CD4-positive, alpha-beta T cell treated with Interleukin-12 subunit alpha and Interleukin-12 subunit beta, for 1 hour (primary cell): ENCODE measurements at regions not wholly inside any gene's neighbourhood (a gene's known extent, or its start where the extent isn't known, plus 50 kb on each side); places are given as distances from the start of the nearest gene placed in this dataset.
"Not testable (repeated sequence)": the region's sequence is repeated elsewhere in the genome, so short reads cannot be mapped to it uniquely, and the experiment has no call there.

Experiments
- DNase-seq: peaks from one replicate; pipeline ENCODE4 v3.0.0-alpha.2; 2020

DNA sequence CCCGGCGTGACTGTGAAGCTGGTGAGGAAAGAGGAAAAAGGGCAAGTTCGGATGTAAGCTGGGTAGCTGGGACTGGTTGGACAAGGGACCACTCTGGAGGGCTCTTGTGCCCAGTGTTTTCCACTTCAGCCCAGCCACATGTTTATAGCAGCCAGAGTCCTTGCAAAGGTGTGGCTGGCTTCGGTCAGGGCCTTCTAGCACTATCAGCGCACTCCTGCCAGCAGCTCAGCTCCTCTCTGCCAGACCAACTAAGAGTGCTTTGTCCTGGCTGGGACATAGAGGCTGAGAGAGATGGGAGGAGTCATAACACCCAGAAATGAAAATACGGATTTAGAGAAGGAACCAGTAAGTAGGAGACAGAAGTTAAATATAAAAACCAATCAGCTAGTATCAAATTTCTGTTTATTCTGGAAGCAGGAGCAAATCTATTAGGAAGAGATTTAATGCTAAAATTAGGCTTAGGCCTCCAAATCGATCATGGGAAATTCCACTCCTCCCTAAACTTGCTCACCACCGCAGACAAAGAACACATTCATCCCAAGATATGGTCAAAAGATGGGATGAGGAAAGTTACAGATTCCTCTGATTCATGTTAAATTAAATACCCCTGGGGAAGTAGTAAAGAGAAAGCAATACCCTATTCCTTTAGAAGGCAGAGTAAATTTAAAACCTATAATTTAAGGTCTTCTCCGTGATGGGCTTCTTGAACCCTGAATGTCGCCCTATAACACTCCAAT is 135.0 kb downstream of the RALA start:
- DNase-seq: no peak

DNA sequence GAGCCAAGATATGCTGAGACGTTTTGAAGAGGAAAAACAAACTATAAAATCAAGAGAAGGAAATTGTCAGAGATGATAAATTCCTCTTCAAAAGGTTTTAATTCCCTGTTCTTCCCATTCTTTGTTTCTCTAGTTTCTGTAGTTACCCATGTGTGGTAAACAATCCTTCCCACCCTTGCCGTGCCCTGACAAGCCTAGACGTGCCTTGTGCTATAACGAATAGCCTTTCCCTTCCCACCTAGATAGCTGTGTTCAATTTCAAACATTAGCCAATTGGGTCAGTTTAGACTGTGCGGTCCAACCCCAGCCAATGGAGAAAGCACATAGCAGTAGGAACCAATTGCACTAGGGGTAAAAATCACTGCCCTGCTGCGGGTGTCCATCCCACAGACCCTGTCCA is 138.1 kb downstream of the RALA start:
- no peak for DNase-seq

DNA sequence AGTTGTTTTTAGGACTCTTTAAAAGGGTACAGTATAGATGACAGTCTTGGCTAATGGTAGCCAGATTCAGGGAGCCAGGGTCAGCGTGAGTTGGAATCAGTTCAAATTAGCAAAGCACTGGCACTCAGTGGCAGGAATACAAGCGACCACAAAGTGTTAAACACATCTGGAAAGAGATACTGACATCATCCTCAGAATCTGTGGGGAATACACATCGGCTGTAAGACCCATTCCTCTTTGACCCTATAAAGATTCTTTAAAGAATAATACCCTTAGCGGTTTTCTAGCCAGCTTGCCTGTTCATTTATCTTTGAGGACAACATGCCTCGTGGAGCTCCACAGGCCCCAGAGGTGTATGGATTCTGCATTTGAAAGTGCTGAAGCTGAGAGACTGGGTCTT is 139.1 kb downstream of the RALA start:
- not testable (repeated sequence) for DNase-seq

DNA sequence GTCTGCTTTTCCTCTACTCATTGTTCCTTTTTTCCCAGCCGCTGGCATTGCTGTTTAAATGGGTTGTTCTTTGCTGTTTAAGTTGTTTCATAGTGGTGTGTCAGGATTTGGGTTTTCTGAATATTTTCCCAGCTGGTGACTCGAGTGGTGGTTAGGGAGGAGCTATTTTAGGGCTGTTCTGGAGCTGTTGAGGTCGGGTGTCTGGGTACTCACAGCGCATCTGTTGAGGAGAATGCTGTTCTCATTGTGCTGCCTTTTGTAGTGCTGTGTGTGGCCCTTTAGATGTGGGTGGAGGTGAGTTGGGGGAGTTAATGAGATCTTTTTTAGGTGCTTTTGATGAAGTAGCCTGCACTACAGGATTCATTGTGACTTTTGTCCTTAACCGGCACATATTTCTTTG is 139.5 kb downstream of the RALA start:
- DNase-seq: not testable (repeated sequence)

DNA sequence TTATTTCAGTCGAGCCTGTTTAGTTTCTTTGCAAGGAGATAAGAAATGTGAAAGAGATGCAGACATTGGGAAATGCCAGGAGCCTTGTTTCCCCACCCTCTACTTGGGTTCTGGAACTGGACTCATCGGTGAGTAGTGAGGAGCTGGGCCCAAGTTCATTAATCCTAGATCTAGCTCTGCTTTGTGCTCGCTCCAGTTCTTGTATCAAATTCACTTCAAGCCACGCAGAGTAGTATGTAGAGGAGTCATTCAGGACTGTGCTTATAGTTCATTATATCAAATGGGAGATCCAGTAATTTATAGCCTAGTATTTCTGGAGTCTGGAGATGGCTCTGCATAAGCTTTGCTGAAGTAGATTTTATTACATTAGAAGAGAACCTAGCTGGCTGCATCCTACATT is 142.5 kb downstream of the RALA start:
- not testable (repeated sequence) for DNase-seq

DNA sequence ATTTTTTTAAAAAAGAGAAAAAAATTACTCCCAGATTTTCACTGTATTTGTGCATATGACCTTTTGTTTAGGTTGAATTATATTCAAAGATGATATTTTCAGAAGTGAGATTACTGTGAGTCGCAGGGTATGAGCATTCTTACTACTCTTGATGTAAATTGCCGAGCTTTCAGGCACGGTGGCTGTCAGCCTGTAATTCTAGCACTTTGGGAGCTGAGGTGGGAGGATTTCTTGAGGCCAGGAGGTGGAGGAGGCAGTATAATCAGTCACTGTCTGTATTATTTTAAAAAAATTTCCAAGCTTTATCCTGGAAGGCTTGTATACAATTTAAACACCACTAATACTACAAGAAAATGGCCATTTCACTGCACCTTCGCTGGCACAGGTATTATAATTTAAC is 145.1 kb downstream of the RALA start:
- not testable (repeated sequence) for DNase-seq

DNA sequence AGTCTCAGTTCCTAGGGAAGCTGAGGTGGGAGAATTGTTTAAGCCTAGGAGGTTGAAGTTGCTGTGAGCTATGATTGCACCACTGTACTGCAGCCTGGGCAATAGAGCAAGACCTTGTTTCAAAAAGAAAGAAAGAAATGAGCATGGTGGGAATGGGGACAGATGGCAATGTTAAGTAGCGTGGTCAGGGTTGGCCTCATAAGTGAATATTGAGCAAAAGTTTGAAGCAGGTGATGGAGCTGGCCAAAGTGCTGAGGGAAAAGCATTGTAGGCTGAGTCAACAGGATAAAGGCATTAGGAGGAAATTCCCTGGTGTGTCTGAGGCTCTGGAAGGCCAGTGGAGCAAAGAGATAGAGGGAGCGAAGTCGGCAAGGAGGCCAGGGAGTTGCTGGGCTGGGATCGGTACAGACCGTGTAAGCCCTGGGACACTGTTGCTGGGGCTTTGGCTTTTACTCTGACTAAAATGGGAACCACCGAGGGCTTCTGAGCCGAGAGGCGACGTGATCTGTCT is 151.0 kb downstream of the RALA start:
- not testable (repeated sequence) for DNase-seq

DNA sequence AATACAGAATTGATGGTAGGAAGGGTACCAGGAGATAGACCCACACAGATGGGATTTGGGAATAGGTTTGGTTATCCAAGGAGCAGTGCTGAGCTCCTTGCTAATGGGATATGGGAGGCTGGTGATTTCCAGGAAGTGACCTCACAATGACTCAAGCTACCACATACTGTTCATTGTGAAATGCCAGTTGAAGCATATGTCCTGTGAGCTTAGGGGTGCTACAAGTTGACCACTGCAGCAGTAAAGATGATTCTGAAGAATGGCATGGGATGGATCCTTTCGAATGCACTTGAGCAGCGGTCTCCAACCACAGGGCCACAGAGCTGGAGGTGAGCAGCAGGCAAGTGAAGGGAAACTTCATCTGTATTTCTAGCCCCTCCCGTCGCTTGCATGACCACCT is 158.2 kb downstream of the RALA start:
- DNase-seq: not testable (repeated sequence)

DNA sequence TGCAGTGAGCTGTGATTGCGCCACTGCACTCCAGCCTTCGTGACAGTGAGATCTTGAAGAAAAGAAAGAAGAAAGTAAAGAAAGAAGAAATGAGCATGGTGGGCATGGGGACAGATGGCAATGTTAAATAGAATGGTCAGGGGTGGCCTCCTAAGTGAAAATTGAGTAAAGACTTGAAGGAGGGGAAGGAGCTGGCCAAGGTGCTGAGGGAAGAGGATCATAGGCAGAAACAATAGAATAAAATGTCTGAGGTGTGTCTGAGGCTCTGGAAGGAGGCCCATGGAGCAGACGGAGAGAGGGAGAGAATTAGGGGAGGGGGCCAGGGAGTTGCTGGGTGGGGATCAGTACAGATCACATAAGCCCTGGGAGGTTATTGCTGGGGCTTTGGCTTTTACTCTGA is 163.1 kb downstream of the RALA start:
- DNase-seq: not testable (repeated sequence)

DNA sequence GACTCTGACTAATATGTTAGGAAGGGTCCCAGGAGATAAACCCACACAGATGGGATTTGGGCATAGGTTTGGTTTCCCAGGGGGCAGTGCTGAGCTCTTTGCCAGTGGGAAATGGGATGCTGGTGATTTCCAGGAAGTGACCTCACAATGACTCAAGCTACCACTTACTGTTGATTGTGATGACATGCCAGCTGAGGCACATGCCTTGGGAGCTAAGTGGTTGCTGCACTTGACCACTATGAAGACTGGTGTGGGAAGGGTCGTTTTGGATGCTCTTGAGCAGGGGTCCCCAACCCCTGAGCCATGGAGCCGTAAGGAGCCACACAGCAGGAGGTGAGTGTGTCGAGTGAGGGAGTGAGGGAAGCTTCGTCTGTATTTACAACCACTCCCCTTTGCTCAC is 159.0 kb upstream of the CDK13 start:
- not testable (repeated sequence) for DNase-seq

DNA sequence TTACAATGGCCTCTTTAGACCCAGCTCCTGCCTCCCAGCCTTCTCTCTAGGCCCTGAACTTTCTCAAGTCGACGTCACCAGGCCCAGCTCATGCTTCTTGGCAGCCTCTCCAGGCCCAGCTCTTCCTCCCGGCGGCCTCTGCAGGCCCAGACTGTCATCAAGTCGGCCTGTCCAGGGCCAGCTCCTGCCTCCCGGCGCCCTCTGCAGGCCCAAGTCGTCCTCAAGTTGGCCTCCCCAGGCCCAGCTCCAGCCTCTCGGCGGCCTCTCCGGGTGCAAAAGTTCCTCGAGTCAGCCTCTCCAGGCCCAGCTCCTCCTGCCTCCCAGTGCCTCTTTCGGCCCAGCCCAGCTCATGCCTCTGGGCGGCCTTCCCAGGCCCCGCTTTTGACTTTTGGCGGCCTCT is 158.1 kb upstream of the CDK13 start:
- DNase-seq: not testable (repeated sequence)

DNA sequence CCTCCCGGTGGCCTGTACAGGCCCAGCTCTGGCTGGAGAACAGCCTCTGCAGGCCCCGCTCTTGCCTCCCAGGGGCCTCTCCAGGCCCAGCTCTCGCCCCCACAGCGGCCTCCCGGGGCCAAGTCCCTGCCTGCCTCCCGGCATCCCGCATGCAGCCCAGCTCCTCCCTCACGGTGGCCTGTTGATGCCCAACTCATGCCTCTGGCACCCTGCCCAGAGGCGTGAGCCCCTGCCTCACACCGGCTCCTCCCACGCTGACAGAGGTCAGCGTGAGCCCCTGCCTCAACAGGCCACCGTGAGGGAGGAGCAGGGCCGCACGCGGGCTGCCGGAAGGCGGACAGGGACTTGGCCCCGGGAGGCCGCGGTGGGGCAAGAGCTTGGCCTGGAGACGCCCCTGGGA is 157.0 kb upstream of the CDK13 start:
- not testable (repeated sequence) for DNase-seq

DNA sequence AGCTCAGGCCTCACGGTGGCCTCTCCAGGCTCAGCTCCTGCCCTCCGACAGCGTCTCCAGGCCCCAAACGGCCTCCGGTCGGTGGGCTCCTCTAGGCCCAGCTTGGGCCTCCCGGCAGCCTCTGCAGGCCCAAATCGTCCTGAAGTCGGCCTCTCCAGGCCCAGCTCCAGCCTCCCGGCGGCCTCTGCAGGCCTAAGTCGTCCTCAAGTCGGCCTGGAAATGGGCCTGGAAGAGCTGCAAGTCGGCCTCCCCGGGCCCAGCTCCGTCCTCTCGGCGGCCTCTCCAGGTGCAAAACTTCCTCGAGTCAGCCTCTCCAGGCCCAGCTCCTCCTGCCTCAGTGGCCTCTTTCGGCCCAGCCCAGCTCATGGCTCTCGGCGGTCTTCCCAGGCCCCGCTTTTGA is 156.2 kb upstream of the CDK13 start:
- not testable (repeated sequence) for DNase-seq

DNA sequence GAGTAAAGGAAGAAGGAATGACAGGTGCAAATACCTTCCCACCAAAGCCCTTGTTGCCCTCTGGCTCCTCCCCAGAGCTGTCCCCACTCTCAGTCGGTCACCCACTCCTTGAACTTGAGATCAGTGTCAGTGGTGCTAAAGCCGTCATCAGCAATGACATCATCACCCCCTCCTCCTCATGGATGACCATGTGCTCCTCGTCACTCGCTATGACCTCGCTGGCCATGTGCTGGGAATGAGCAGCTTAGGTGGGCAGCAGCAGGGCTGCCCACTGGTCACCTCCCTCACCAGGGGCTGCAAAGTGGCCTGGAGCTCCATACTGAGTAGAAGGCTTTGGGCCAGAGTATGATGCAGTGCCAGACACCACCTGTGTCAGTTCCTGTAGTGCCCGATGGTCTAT is 153.1 kb upstream of the CDK13 start:
- not testable (repeated sequence) for DNase-seq

DNA sequence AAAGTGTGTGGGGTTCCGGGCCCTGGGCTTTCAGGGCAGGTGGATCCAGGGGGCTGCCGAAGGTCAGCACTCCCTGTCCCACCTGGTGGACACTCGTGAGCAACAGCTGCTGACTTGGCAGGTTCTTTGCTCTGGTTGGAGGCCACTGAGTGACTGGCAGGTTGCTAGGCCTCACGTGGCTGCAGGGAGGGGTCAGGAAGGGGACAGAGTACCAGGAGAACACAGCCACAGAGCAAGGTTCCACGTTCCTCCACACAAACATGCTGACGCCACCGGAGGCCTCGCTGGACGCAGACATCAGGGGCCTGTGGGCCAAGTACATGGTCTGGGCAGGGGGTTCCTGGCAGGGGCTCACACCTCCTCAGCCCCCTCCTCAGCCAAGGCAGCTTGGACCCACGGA is 152.0 kb upstream of the CDK13 start:
- not testable (repeated sequence) for DNase-seq

DNA sequence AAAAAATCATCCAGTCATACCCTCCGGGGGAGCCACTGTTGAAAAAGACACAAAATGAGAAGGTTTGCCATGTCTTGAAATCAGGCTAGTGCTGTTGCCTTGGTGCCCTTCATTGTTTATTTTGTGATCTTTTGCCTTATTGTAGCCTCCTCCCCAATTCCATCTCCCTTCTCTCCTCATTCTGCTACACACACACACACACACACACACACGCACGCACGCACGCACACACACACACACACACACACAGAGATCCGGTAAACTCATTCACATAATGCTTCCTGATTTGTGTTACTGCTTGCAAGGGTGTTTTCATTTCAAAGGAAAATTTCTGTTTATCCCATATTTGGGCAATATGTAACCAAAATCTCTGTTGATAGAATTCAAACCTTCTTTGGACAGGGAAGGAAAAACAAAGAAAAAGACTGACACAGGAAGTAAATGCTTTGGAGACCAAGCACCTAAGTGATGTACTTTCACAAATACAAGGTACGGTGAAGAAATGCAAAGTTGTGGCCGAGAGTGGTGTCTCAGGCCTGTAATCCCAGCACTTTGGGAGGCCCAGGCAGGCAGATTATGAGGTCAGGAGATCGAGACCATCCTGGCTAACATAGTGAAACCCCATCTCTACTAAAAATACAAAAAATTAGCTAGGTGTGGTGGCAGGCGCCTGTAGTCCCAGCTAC is 141.1 kb upstream of the CDK13 start:
- DNase-seq: no peak

DNA sequence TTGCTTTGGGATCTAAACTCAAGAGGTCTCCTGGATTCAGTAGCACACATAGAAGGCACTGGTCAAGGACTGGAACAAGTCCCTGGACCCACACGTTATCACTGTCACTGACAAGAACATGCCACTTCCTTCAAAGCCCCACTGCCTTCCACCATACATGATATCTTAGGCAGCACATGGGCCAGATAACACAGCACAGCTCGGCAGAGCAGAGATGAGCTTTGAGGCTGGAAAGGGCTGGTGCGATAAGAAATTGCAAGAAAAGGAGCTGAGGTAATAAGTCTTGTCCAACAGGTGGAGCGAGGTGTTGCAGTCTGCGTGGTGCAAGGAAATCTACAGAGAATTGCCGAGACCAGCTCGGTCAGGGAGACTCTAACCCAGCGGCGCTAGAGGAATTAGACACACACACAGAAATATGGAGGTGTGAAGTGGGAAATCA is 139.8 kb upstream of the CDK13 start:
- DNase-seq: no peak

DNA sequence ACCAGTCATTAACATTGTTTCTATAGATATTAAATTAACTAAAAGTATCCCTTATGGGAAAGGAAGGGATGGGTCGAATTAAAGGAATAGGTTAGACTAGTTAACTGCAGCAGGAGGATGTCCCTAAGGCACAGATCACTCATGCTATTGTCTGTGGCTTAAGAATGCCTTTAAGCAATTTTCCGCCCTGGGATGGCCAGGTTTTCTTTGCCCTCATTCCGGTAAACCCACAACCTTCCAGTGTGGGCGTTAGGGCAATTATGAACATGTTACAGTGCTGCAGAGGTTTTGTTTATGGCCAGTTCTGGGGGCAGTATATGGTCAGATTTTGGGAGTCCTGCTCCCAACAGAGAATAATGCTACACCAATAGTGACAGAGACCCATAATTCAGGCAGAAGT is 139.3 kb upstream of the CDK13 start:
- DNase-seq: no peak

DNA sequence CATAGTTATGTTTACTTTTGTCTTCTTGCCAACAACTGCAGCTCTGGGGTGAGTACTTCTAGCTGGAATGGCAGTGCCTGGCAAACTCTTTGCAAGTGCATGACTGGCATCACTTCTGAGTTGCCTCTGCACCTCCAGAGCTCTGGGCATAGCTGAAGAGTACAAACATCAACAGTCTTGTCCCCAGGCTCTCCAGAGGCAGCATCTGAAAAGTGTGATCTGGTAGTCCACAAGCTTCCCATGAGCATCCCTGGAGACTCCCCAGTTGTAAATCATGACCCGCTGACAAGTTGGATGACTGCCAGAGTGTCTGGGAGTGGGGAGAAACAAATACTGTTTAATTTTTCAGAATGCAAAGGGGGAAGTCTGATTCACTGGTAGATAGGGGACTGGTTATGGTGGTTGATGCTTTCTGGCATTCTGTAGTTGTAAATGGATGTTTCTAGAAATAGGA is 138.9 kb upstream of the CDK13 start:
- DNase-seq: no peak

DNA sequence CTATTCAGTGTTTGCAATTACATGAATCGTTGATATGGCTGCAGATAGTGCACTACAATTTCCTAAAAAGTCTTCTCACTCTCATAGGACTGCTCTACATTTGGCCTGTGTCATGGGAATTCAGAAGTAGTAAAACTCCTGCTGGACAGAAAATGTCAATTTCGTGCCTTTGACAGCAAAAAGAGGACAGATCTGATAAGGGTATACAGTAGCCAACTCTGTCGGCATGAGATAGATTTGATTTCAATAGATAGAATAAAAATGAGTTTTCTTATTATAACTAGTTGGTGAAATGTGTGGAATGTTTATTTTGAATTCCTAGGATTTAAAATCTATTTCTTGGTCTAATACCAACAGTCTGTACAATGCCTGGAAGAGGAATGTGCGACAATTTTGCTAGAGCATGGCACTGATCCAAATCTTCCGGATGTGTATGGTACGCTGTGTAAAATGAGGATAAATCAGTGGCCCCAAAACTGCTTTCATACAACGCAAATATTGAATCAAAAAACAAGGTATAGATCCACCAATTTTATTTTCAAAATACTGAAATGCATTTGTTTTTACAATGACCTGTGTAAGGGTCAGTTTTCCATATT is 133.5 kb upstream of the CDK13 start:
- DNase-seq: no peak

DNA sequence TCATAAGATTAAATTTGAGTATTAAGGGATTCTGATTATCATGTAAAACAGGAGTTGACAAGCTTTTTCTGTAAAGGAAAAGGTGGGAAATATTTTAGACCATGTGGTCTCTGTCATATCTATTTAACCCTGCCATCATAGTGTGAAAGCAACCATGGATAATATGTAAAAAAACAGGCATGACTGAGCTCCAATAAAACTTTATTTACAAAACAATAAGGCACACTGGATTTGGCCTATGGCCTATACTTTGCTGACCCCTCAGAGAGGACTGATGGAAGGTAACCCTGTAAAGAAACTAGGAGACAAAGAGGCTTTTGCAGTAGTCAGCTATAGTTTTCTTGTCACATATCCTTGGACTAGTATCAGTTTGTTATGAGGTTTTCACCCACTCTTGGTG is 130.5 kb upstream of the CDK13 start:
- no peak for DNase-seq

DNA sequence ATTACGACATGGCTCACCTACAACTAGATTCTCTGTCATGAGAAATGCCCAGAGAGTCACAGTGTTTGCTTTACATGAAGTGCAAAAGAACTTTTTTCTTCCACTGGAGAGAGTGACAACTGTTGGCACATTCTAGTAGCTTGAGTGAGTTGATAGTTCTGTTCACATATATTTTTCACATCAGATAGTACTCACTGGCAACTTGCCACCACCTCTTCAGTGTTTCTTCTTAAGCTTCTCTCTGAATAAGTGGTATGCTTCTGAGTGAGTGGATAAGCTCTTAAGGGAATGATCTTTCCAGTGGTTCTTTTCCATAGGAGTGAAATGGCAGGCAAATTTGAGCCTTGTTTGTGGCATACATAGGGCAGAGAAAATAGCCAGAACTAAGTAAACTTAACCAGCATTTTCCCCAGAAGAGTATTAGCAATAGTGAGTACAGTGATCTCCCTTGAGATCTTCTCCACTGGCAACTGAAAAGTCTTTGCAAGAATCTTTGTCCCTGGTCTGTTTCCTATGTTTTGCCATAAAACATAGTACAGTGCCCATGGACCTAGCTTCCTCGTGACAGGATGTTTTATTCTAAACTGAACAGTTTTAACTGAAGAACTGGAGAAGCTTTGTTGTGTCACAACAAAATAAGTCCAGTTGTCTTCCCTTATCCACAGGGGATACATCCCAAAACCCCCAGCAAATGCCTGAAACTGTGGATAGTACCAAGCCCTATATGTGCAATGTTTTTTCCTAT is 125.4 kb upstream of the CDK13 start:
- DNase-seq: no peak

DNA sequence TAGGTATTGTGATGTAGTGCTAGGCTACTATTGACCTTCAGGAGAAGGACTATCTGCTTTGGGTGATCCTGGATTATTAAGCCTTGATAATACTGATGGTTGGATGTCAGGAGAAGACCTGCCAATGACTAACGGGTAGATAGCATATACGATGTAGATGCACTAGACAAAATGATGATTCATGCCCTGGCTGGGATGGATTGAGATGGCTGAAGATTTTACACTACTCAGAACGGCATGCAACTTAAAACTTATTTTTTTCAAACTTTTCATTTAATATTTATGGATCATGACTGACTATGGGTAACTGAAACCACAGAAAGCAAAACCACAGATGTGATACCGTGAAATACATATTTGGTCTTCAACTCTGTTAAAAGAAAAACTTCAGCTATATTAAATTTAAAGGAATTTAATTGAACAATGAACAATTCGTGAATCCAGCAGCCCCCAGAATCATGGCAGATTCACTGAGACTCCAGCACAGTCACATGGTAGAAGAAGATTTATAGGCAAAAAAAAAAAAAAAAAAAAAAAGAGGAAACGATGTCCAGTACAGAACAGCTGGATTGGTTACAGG is 124.6 kb upstream of the CDK13 start:
- no peak for DNase-seq
